H4 (cell line): ENCODE measurements at regions not wholly inside any gene's neighbourhood (a gene's known extent, or its start where the extent isn't known, plus 50 kb on each side); places are given as distances from the start of the nearest gene placed in this dataset.

Experiments
- DNase-seq: peaks from one replicate; pipeline ENCODE4 v3.0.0-alpha.2; 2015; ENCODE audit warnings: low spot score

- no peak for DNase-seq
These were observed 943.9 kb downstream of the EPHA4 start for GRCh38 chr2:220628252-220628651.

GRCh38 chr2:220641137-220641536 lies 931.0 kb downstream of the EPHA4 start:
- DNase-seq: no peak

GRCh38 chr2:220646424-220646823 lies 925.7 kb downstream of the EPHA4 start:
- DNase-seq: no peak

- no peak for DNase-seq
These were observed 923.5 kb downstream of the EPHA4 start for GRCh38 chr2:220648628-220649027.

- no peak for DNase-seq
These were observed 918.3 kb downstream of the EPHA4 start for GRCh38 chr2:220653776-220654175.

- no peak for DNase-seq
These were observed 917.8 kb downstream of the EPHA4 start for GRCh38 chr2:220654322-220654721.

- DNase-seq: no peak
These were observed 911.6 kb downstream of the EPHA4 start for GRCh38 chr2:220660277-220661145.

- no peak for DNase-seq
These were observed 909.7 kb downstream of the EPHA4 start for GRCh38 chr2:220662431-220662830.

GRCh38 chr2:220663065-220663464 lies 909.0 kb downstream of the EPHA4 start:
- DNase-seq: no peak

- no peak for DNase-seq
These were observed 907.6 kb downstream of the EPHA4 start for GRCh38 chr2:220664272-220665107.

GRCh38 chr2:220665108-220665471 lies 907.0 kb downstream of the EPHA4 start:
- no peak for DNase-seq

- DNase-seq: no peak
These were observed 902.8 kb downstream of the EPHA4 start for GRCh38 chr2:220669324-220669723.

- DNase-seq: peak; percentile 32
These were observed 901.6 kb downstream of the EPHA4 start for GRCh38 chr2:220670511-220670910.

GRCh38 chr2:220673151-220673874 lies 898.8 kb downstream of the EPHA4 start:
- no peak for DNase-seq

GRCh38 chr2:220674033-220674432 lies 898.1 kb downstream of the EPHA4 start:
- no peak for DNase-seq

GRCh38 chr2:220676695-220677094 lies 895.4 kb downstream of the EPHA4 start:
- DNase-seq: no peak

- DNase-seq: no peak
These were observed 893.2 kb downstream of the EPHA4 start for GRCh38 chr2:220678943-220679342.

- DNase-seq: no peak
These were observed 889.5 kb downstream of the EPHA4 start for GRCh38 chr2:220682616-220683015.

GRCh38 chr2:220684099-220684498 lies 888.0 kb downstream of the EPHA4 start:
- DNase-seq: no peak

GRCh38 chr2:220687231-220687843 lies 884.8 kb downstream of the EPHA4 start:
- DNase-seq: peak; percentile 72

GRCh38 chr2:220695397-220696279 lies 876.5 kb downstream of the EPHA4 start:
- DNase-seq: no peak
